HuH-7 (cell line): ENCODE measurements at regions not wholly inside any gene's neighbourhood (a gene's known extent, or its start where the extent isn't known, plus 50 kb on each side); places are given as distances from the start of the nearest gene placed in this dataset.
"Not testable (repeated sequence)": the region's sequence is repeated elsewhere in the genome, so short reads cannot be mapped to it uniquely, and the experiment has no call there.

Source experiments
- DNase-seq: peaks from one replicate; pipeline ENCODE4 v3.0.0; 2011; ENCODE audit warnings: low spot score

DNA sequence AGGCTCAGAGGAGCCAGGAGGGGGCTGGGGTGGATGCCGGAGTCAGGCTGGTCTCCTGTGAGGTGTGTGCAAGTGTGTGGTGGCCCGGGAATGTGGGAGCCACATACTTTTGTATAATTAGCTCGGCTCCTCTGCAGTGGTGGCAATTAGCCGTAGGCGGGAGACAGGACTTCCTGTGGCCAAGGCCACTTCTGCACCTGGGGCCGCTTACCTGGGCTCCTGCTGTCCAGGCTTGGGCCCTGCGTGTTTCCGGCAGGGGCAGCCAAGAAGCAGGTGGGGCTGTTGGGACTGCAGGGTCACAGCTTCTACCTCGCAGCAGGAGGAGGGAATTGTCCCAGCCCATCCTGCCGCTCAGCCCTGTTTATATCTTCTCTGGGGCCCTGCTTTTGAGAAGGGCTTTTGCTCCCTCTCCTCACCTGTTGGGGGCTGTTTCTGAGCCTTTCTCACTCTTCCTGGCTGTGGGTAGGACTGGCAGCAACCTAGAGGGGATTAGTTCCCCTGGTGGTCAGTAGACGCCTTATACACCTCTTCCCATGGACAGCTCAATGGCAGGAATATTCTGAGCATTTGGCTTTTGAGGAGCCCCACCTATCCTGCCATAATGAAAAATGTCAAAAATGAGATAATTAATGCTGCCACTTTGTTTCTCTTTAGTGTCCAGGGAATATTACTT, 145.4 kb upstream of the PITX1 start:
- DNase-seq, result no peak

DNA sequence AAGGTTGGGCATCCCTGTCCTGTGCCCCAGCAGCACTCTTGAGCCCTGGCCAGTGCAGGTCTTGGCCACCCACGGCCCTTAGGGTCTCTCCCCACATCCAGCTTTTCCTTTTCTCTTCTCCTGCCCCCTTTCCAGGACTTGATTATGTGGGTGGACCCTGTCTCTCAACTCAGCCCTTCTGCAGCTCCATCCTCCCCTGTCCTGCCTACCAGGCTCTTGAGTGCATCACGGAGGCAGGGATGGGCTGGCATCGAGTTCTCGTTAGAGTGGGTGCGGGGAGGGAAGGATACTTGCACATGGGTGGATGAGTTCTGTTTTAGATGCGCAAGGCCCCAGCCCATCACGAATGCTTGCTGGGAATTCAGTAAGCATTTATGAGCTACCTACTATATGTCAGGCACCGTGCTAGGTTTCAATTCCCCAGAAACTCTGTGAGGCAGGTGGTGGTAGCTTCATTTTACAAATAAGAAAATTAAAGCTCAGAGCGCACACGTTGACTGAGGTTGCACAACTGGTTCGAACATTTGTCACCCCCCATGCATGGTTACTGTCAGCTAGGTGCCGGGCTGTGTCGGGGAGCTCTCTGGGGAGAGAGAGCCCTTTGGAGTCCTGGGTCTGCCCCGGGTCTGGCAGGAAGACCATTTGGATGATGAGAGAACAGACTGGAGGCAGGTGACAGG, 144.6 kb upstream of the PITX1 start:
- DNase-seq, result no peak

DNA sequence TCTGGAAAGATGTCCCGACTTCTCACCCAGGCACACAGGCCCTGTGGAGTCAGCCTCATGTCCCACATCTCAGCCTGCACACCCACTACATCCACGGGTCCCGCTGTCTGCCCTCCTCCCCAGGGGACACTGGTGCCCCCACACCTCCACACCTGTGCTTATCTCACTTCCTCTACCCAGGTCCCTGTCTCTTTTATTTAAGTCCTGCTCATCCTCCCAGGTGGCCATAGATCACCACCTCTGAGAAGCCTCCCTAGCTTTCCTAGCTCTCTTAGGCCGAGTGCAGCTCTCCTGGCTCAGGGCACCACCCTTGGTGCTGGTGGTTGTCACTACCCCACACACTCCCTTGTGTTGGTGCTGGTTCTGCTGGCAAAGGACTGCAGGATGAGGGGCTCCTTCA, 143.6 kb upstream of the PITX1 start:
- no peak for DNase-seq

DNA sequence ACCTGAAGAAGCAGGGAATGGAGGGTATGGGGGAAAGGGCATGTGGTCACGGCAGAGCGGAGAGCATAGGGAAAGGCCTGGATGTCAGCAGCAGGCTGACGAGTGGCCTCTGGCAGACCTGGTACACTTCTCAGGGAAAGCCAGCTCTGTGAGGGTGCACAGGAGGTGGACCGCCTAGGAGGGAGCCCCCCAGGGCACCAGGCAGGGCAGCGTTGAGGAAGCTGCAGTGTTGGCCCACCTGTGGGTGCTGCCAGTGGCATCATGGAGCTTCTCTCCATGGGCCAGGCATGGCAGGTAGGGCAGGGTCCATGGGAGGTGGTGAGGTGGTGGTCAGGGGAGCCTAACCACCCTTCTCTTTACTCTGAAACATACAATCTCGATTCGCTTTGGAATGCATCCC, 143.0 kb upstream of the PITX1 start:
- DNase-seq, result no peak

DNA sequence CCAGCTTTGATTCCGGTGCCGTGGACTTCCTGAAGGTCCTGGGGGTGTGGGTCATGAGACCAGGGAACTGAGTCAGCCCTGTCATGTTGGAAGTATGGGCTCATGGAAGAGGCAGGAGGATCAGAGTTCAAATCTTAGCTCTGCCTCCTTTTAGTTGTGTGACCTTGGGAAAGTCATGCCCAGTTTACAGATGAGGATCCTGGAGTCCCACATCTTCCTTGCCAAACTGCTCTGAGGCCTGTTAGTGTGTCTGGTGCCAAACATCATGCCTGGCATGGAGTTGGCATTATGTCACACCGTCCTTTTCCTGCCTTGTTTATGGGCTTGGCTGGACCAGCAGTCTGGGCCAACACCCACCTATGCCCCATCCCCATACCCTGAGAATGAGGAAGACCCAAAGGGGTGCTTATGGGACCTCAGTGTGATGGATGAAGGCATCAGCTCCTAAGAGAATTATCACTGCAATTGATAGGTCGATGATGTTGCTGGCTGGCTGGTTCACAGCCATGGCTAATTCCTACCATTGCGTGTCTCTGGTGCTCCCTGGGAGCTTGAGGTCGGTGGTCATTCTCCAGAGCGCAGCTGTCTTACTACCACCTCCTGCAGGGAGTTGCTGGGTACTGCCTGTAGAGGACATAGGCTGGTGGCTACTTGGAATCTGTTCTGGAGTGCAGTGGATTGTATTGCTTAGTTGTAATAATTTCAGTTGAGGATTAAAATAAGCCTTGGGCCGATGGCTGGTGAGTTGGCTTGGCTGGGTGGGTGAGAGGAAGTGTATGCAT, 140.5 kb upstream of the PITX1 start:
- DNase-seq, result no peak

DNA sequence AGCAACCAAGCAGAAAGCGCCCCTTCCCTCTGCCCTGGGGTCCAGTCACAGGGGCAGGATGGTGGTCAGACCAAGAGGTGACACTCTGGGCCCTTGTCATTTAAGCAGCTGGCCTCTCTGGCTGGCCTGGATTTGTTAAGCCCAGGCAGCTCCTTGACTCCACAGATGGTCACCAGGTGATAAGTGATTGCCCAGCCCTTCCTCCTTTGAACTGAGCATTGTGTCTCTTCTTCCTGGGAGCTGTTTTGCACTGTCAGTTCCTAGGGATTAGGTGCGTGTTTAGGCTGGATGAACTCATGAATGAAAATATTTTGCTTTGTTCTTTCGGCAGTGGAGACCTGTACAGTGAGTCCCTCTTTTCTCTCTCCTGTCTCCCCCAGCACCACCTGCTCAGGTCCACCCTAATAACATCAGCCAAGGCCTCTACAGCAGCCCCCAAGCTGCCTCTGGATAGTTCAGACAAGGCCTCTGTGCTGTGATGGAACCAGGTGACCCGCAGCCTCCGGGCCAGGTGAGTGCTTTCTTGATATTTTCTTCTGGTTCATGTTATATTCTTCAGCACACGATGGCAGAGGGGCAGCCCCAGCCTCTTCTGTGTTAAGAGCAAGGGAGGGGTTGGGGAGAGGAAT, 139.7 kb upstream of the PITX1 start:
- DNase-seq, result no peak

DNA sequence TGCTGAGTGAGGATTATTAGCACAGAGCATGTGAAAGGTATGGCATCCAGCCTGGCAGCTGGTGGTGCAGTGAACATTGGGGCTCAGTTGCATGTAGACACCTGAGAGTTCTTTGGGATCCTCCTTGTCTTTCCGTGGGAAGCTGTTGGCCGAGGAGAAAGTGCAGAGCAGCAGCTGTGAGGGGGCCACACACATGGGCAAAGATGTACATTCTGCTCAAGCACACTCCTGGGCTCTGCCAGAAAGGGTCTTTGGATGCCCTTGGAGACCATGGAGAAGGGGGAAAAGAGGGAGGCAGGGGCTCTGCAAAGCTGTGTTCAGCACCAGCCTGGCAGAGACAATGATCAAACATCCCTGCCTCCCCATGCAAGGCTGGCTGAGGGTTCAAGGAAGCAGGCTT, 138.7 kb upstream of the PITX1 start:
- DNase-seq, result no peak

DNA sequence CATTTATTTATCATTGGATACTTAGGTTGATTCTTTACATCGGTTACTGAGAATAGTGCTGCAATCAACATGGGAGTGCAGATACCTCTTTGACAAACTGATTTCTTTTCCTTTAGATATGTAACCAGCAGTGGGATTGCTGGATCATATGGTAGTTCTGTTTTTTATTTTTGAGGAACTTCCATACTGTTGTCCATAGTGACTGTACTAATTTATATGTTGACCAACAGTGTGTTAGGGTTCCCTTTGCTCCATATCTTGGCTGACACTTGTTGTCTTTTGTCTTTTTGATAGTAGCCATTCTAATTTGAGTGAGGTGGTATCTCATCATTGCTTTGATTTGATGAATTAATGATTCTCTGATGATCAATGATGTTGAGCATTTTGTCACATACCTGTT, 137.3 kb upstream of the PITX1 start:
- DNase-seq, result no peak

DNA sequence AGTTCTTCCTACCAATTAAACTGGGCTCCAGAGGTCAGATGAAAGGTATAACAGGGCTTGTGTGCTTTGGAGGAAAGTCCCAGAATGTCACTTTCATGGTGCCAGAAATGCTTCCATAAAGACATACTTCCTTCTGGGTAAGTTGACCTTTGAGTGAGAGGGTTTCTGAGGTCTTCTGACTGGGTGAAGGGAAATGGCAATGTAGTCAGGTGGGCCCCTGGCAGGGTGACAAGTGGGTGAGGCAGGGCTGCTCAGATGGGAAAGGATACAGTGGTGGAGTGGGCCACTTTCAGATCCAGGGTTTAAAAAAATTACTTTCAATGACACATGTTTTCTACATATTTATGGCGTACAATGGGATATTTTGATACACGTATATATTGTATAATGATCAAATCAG, 136.5 kb upstream of the PITX1 start:
- DNase-seq, result no peak

DNA sequence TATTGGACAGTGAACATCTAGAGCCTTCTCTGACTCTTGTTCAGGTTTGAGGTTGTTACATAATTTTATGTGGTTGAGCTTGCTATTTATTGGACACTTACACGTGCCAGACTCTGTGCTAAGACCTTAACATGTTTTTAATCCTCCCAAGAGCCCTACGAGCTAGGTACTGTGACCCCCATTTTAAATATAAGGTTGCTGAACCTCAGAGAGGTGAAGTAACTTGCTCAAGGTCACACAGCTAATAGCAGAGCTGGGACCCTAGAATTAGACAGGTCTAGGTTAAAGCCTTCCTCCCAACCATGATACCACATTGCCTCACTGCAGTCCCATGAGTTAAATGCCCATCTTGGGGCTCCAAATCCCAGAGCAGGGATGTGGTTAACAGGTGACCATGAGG, 135.7 kb upstream of the PITX1 start:
- DNase-seq, result no peak

DNA sequence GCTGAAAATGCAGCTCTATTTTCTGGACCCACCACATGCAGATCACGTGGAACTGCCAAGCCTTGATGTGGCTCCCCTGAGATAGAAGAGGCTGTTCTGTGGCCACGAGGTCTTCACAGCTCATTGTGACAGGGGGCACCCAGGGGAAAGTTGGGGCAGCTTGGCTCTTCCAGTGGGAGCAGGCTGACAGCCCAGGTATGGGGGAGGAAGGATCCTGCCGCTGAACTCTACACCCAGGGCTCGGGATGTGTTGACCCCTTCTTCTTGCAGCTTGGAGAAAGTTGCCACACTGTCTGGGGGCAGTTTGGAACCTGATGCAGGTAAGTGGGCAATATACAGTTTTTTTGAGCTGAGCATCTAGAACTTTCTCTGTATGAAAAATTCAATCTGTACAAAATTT, 133.6 kb upstream of the PITX1 start:
- DNase-seq, result no peak

DNA sequence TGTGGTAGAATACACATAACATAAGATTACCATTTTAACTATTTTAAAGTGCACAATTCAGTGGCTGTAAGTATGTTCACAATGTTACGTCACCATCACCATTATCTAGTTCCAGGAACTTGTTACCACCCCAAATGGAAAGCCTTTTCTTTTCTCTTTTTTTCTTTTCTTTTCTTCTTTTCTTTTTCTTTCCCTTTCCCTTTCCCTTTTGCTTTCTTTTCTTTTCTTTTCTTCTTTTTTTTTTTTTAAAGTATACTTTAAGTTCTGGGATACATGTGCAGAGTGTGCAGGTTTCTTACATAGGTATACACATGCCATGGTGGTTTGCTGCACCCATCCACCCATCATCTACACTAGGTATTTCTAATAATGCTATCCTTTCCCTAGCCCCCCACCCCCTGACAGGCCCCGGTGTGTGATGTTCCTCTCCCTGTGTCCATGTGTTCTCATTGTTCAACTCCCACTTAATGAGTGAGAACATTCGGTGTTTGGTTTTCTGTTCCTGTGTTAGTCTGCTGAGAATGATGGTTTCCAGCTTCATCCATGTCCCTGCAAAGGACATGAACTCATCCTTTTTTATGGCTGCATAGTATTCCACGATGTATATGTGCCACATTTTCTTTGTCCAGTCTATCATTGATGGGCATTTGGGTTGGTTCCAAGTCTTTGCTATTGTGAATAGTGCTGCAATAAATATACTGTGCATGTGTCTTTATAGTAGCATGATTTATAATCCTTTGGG, 131.0 kb upstream of the PITX1 start:
- not testable (repeated sequence) for DNase-seq

DNA sequence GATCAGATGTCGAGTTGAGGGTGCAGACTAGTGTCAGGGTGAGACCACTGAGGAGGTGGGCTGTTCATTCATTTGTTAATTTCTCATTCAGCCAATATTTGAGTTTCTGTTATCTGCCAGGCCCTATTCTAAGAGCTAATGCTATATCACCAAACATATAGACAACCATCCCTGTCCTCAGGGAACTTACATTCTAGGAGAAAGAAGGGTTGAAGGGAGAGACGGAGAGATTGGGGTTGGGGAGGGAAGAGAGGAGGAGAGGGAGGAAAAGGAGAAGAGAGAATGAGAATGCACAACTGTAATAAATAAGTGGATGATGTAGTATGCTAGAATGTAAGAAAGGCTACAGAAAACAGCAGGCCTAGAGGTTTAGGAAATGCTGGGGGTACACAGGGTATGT, 129.9 kb upstream of the PITX1 start:
- DNase-seq, result no peak

DNA sequence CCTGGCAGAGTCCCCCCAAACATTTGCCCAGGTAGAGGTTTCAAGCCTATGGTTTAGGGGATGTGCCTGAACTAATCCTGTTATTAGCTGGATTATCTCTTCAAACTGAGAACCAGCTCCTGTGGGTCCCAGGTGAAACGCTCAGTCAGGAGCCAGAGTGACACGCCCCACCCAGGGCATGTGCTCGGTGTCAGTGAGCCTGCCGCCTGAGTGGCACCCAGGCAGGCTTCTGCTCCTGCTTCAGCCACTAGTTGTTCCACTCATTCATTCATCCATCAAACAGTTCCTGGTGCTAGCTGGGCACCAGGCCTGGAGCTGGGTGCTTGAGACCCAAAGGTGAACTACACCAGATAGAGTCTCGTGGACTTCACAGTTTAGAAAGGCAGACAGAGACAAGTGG, 129.4 kb upstream of the PITX1 start:
- no peak for DNase-seq

DNA sequence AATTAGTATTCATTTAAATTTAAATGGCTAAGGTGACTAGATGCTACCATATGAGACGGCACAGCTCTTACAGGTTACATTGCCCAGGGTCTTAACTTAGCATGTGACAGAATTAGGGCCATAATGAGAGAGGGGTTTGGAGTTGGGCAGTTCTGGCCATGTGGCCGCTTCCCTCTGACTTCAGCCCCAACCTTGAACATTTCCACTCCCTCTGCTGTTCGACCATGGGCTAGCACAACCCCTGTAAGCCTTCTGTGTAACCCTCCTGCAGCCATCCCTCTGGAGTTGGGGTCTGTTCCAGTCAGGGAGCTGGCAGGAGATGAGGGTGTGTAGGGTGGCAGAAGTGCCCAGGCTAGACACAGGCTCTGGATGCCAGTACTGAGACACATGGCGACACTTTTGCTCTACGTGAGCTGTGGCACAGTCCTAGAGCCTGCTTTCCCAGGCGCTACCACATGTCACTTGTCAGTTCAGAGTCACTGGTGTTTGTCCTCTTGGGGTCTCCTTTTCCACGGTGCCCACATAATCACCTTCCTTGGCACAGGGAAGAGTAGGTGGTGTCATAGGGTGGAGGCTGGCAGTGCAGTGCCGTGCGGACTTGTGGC, 128.7 kb upstream of the PITX1 start:
- no peak for DNase-seq

DNA sequence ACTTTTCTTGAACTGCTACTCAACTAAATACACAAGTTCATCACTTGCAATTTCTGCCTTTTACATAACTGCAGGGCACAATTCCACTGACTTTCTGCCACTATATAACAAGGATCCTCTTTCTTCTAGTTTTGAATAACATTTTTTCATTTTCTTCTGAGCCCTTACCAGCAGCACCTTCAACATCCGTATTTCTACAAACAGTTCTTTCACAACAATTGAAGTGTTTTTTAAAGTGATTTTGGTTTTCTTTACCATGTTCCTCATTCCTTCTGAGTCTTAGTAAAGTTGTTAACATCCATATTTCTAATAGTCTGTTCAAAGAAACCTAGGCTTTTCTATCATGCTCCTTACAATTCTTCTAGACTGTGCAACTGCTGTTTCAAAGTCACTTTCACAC, 127.2 kb upstream of the PITX1 start:
- no peak for DNase-seq

DNA sequence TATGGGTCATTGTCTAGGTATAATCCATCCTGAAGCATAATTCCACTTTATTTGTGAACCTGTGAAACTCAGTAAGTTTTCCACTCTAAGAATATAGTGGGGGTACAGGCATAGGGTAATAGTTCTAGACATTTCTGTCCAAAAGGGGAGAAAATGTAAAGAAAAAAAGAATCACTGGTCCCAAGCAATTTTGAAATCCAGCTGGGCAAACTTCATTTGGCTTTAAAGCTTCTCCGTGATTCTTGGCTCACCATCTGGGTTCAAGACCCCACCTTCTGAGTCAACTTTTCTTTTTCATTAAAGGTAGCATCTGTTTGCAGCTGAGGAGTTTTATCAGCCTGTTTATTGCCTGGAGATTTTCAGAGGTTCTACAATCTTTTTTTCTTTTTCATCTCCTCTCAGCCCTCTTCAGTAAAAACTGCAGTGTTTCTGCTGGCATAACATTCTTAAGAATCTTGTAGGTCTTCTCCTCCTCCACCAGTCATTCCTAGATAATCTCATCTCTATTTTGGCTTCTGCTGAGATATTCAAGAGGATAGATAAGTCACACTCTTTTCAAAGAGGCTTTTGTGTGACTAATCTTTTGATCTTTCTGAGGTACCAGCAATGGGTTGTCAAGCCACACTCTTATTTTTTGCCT, 126.1 kb upstream of the PITX1 start:
- no peak for DNase-seq

DNA sequence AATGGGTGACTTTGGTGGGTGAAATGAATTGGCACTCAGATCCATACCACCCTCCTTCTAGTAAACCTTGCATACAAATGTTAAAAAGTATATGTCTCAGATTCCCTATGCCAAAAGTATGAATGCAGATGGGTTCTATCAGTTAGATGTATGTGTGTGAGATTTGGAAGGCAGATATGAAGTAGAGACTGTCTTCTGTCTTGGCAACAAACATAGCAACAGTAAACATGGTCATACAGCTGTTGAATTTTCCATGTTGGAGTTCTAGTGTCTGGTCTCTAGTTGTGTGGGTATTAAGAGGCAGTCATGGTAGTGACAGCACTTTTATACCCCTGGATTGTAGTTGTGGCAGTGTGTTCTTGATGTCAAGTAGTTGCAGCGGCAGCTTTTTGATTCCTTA, 125.6 kb upstream of the PITX1 start:
- DNase-seq, result no peak

DNA sequence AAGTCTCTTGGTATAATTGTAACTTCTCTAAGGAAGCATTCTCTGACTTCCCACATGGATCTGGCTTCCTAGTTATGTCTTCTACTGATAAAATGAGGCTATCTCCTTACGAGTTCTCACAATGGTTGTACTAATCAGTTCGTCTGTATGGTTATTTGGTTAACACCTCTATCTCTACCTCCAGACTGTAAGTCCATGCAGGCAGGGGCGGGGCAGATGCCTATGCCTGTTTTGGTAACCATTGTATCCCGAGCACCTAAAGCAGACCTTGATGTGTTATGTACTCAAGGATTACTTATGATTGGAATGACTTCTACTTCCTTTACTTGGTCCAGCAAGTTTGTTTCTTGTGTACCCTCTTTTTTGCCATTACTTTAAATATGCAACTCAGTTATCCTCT, 125.0 kb upstream of the PITX1 start:
- DNase-seq, result no peak

DNA sequence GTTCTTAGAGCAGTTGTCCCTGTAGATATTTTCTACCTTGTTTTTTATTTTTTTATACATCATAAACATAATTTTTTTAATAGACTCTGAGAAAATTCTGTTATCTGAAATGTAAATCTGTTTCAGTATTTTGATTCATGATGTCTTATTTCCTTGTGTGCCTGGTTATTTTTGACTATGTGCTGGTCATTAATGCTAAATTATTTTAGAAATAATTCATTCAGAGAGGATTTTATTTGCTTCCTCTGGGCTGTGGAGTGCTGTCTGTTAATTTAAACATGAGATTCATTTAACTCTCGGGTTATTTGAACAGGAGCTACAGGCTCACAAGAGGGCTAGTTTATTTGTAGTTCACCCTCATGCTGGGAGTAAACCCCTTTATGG, 124.3 kb upstream of the PITX1 start:
- DNase-seq, result no peak
